ENCODE measurements at regions not wholly inside any gene's neighbourhood (a gene's known extent, or its start where the extent isn't known, plus 50 kb on each side); places are given as distances from the start of the nearest gene placed in this dataset.

GRCh38 chrX:124726292-124726691 lies 379.9 kb downstream of the SH2D1A start:
- TF ChIP-seq CTCF (conservative IDR thresholded peaks at IDR 0.05; ENCODE audit: low read depth, low read length) (no peak), EZH2 (IDR thresholded peaks at IDR 0.05; ENCODE audit: low read length, unreplicated experiment) (no peak)

Measured in PC-3 (cell line).